Right lobe of liver (tissue), 6 donors: ENCODE measurements at regions not wholly inside any gene's neighbourhood (a gene's known extent, or its start where the extent isn't known, plus 50 kb on each side); places are given as distances from the start of the nearest gene placed in this dataset.

Experiments used
- ATAC-seq, 4 donors: fragments of 200-7000 bp; cut with Tn5 transposase; one replicate each; pipeline ENCODE4 v1.9.1; 2020; ENCODE audit warnings: mild to moderate bottlenecking in 4 of 4, moderate library complexity in 4 of 4
- DNase-seq, 3 donors: peaks; one replicate each; pipeline ENCODE4 v3.0.0-alpha.2; 2020
- H3K27ac ChIP-seq, 3 donors: fragments of 200-600 bp; one replicate each; pipeline ENCODE4 v1.8.0; 2022
- H3K27me3 ChIP-seq, 2 donors: fragments of 200-600 bp; one replicate each; pipeline ENCODE4 v1.8.0; 2022
- H3K36me3 ChIP-seq, 4 donors: fragments of 200-600 bp; sonication (generic) in 1 of 4; one replicate each; pipeline versions ENCODE4 v1.5.1 to v1.8.0; 2017 to 2022; ENCODE audit warnings: control low read depth in 1 of 4
- H3K4me1 ChIP-seq, 4 donors: fragments of 200-600 bp; sonication (generic) in 1 of 4; one replicate each; pipeline versions ENCODE4 v1.5.1 to v1.8.0; 2017 to 2022; ENCODE audit warnings: control low read depth in 1 of 4
- H3K4me3 ChIP-seq, 3 donors: fragments of 200-600 bp; one replicate each; pipeline ENCODE4 v1.8.0; 2022
- H3K9me3 ChIP-seq, 4 donors: fragments of 200-600 bp; sonication (generic) in 1 of 4; one replicate each; pipeline versions ENCODE4 v1.5.1 to v1.8.0; 2017 to 2022; ENCODE audit warnings: control low read depth in 1 of 4
- POLR2A ChIP-seq: fragments of 450-650 bp; IDR thresholded peaks from one replicate; pipeline ENCODE4 v1.6.1; 2017; ENCODE audit warnings: antibody characterized with exemption, mild to moderate bottlenecking
- WGBS: methylation state at CpG from one replicate; pipeline ENCODE4 v1.1.6; 2018; ENCODE audit warnings: low coverage, low lambda C conversion rate; ENCODE audit not compliant: insufficient coverage; ENCODE audit errors: missing lambda C conversion rate; 5-methylcytosine and 5-hydroxymethylcytosine counted together
- intact Hi-C, 2 donors: fragments of 100-400 bp; cut with DNase I; formaldehyde crosslinking; loops; one replicate each; pipeline versions ENCODE4 v1.11.2 to v1.14.1; 2022
- TF ChIP-seq, protein P1 (sequence below), 4 donors: fragments of 200-600 bp in 3 of 4; fragments of 450-650 bp in 1 of 4; IDR thresholded peaks; one replicate each; pipeline versions ENCODE4 v1.5.1 to v1.8.0; 2016 to 2022; ENCODE audit warnings: antibody characterized with exemption in 4 of 4, mild to moderate bottlenecking in 2 of 4
- donor health status: DM: no; HTN: yes; CAD: no.
- donor health status: DM: no; HTN: no; CAD: no.
- donor health status: DM: no; HTN: no; CAD: no.
- donor health status: DM: no; HTN: yes; CAD: no.
- donor health status: DM: no; HTN: yes; CAD: no.

DNA sequence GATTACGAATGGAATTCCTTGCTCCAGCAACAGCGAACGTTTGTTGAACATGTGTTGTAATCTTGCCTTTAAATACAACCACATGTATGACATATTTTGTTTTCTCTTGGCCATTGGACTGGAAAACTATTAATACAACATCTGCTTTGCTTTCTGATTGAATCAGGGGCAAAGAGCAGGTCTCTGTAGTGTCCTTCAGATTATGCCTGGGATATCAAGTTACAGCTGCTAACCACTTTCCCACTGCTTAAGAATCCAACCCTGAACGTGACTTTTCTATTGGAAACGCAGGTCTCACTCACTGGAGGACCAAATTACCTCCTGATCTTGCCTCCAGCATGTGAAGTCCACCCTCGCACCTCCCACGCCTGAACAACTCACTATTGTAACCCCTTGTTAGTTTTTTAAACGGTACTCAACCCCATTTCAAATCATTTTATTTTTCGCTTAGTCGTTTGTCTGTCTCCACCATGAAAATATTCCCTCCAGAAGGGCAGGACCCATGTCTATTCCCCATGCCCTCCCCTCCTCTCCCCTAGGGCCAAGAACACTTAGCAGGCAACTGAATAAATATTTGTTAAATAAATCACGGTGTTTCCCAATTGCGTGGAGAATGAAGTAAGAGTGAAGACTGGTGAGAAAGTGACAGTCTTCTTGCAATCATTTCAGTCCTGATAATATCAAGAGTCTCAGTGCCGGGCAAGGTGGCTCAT lies 57.4 kb upstream of the MRTFB start:
- 52% methylated on average over 13 of the region's 13 CpGs for WGBS
- intact Hi-C loops = no loop called here
- TF ChIP-seq, protein P1, sequence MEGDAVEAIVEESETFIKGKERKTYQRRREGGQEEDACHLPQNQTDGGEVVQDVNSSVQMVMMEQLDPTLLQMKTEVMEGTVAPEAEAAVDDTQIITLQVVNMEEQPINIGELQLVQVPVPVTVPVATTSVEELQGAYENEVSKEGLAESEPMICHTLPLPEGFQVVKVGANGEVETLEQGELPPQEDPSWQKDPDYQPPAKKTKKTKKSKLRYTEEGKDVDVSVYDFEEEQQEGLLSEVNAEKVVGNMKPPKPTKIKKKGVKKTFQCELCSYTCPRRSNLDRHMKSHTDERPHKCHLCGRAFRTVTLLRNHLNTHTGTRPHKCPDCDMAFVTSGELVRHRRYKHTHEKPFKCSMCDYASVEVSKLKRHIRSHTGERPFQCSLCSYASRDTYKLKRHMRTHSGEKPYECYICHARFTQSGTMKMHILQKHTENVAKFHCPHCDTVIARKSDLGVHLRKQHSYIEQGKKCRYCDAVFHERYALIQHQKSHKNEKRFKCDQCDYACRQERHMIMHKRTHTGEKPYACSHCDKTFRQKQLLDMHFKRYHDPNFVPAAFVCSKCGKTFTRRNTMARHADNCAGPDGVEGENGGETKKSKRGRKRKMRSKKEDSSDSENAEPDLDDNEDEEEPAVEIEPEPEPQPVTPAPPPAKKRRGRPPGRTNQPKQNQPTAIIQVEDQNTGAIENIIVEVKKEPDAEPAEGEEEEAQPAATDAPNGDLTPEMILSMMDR (IDR thresholded peaks at IDR 0.05) = no peak
- no peak for TF ChIP-seq POLR2A
- ATAC-seq = peak; percentile 26 to 68 (median 44)
- Histone ChIP-seq H3K27ac (no peak overlapping the region), H3K27me3 (no peaks in the 10 kb centered on the region), H3K9me3 (no peaks in the 10 kb centered on the region), H3K4me1 (peaks cover 0 to 8% (median 3%) of the 10 kb centered on the region in 4 donors), H3K36me3 (no peaks in the 10 kb centered on the region), H3K4me3 (no peak overlapping the region)
- DNase-seq = no peak

DNA sequence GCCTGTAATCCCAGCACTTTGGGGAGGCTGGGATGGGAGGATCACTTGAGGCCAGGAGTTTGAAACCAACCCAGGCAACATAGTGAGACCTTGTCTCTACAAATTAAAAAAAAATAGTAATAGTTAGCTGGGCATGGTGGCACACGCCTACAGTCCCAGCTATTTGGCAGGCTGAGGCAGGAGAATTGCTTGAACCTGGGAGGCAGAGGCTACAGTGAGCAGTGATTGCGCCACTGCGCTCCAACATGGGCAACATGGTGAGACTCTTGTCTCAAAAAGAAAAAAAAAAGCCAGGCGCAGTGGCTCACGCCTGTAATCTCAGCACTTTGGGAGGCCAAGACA lies 56.9 kb upstream of the MRTFB start:
- ATAC-seq = no peak
- Histone ChIP-seq H3K27ac (no peak overlapping the region), H3K27me3 (no peaks in the 10 kb centered on the region), H3K4me3 (no peak overlapping the region), H3K9me3 (no peaks in the 10 kb centered on the region), H3K4me1 (peaks cover 0 to 8% (median 3%) of the 10 kb centered on the region in 4 donors), H3K36me3 (no peaks in the 10 kb centered on the region)
- TF ChIP-seq, protein P1 (IDR thresholded peaks at IDR 0.05) = no peak
- TF ChIP-seq POLR2A = no peak
- 83% methylated on average over 5 of the region's 5 CpGs for WGBS
- no peak for DNase-seq
- intact Hi-C loops = no loop called here

DNA sequence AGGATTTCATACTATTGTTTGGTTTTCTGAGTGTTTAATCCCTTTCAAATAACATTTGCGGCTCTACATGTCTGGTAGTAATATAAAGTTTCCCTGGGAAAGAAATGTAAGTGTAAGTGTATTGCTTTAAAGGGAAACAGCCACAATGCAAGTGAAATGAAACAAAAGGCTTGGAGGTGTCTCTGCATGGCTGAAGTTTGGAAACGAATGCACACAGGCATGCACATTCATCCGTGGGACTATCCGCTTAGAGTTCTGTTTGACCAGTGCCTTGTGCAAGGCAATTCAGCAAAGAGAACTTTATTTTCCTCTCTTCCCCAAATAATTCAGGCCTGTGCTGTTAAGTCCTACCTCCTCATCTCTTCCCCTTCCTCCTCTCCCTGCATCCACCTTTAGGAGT lies 56.1 kb upstream of the MRTFB start:
- Histone ChIP-seq H3K27me3 (no peaks in the 10 kb centered on the region), H3K27ac (no peak overlapping the region), H3K36me3 (no peaks in the 10 kb centered on the region), H3K4me3 (no peak overlapping the region), H3K4me1 (peaks cover 0 to 8% (median 3%) of the 10 kb centered on the region in 4 donors), H3K9me3 (no peaks in the 10 kb centered on the region)
- WGBS = 53% methylated on average over 4 of the region's 4 CpGs
- ATAC-seq = no peak
- TF ChIP-seq, protein P1 (IDR thresholded peaks at IDR 0.05) = no peak
- TF ChIP-seq POLR2A = no peak
- DNase-seq = no peak
- intact Hi-C loops = no loop called here

DNA sequence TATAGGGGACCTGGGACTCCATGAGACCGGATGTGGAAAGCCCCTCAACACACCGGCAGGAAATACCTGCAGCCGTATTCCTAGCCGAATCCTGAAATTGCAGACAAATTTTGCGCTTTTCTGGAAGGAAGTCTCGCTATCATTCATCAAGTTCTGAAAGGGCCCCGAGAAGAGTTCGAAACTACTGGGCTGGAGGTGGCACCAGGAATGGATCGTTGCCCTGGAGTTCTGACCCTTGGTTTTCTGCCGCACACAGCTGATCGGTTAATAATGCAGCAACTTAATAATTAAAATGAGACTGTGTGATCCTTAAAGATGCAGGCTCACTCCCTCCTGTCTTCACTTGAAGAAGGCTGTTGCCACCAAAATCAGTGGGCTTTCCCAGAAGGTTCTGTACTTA lies 55.7 kb upstream of the MRTFB start:
- no peaks in the 10 kb centered on the region for H3K36me3 ChIP-seq
- H3K27ac ChIP-seq = no peak overlapping the region
- no peaks in the 10 kb centered on the region for H3K27me3 ChIP-seq
- H3K4me3 ChIP-seq = no peak overlapping the region
- TF ChIP-seq, protein P1 (IDR thresholded peaks at IDR 0.05) = no peak
- TF ChIP-seq POLR2A = no peak
- WGBS = 58% methylated on average over 11 of the region's 11 CpGs
- peaks cover 0 to 8% (median 3%) of the 10 kb centered on the region in 4 donors for H3K4me1 ChIP-seq
- intact Hi-C loops = no loop called here
- DNase-seq (no peak), ATAC-seq (no peak)
- H3K9me3 ChIP-seq = no peaks in the 10 kb centered on the region
